C4-2B (cell line): ENCODE measurements at regions not wholly inside any gene's neighbourhood (a gene's known extent, or its start where the extent isn't known, plus 50 kb on each side); places are given as distances from the start of the nearest gene placed in this dataset.

Experiments used
- H3K27ac ChIP-seq: fragments of 450-650 bp; 2 replicates; pipeline ENCODE4 v1.5.1; 2017
- ZFX ChIP-seq: fragments of 450-650 bp; IDR thresholded peaks from 2 replicates; pipeline ENCODE4 v1.6.1; 2017
- TF ChIP-seq, protein P1 (sequence below): fragments of 450-650 bp; conservative IDR thresholded peaks from 2 replicates; pipeline ENCODE4 v1.5.1; 2017; ENCODE audit warnings: mild to moderate bottlenecking

DNA sequence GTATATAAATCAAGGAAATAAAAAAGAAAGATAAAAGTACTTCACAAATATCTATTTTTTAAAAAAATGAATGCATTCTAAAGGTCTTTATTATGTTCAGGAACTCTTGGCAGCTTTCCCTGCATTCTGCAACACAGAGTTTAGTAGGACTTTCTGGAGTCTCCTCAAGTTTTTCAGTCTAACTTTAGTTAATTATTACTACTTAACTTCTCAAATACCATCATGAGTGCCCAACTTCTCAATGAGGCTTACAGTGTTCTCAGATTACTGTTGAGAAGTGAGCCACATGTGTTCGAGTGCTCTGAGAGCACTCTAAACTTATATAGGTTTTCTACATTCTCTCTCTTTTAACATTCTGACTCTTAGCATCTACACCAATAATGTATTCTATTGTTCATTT, 1852.9 kb upstream of the PCDH10 start:
- H3K27ac ChIP-seq = no peak overlapping the region
- TF ChIP-seq, protein P1, sequence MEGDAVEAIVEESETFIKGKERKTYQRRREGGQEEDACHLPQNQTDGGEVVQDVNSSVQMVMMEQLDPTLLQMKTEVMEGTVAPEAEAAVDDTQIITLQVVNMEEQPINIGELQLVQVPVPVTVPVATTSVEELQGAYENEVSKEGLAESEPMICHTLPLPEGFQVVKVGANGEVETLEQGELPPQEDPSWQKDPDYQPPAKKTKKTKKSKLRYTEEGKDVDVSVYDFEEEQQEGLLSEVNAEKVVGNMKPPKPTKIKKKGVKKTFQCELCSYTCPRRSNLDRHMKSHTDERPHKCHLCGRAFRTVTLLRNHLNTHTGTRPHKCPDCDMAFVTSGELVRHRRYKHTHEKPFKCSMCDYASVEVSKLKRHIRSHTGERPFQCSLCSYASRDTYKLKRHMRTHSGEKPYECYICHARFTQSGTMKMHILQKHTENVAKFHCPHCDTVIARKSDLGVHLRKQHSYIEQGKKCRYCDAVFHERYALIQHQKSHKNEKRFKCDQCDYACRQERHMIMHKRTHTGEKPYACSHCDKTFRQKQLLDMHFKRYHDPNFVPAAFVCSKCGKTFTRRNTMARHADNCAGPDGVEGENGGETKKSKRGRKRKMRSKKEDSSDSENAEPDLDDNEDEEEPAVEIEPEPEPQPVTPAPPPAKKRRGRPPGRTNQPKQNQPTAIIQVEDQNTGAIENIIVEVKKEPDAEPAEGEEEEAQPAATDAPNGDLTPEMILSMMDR = no peak
- TF ChIP-seq ZFX = no peak

DNA sequence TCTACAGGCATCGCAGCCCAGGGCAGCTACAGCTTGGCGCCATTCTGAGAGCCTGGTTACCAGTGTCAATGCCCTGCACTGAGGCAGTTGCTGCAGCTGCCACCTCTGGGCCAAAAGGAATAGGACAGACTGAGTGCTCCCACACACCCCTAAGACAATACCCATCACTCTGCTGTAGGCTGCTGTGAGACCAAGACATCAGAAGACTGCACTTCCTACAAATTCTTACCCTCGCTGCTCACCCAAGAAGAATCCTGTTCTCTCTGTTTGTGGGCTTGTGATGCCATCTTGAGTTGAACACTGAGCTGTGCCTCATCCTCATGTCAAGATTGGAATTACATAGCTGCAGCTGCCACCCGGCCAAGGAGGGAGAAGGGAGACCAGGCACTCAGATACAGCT, 1847.0 kb upstream of the PCDH10 start:
- TF ChIP-seq, protein P1 = 0 out of 2 replicates have a peak, but pooled peaks have one; percentile 4
- no peak for TF ChIP-seq ZFX

DNA sequence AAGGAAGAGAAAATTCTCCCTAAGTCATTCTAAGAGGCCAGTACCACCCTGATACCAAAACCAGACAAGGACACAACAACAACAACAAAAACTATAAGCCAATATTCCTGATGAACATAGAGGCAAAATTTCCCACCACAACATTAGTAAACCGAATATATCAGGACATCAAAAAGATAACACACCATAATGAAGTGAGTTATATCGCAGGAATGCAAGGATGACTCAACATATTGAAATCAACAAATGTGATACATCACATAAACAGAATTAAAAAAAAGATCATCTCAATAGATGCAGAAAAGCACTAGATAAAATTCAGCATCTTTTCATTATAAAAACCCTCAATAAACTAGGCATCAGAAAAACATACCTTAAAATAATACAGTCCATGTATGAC, 1844.4 kb upstream of the PCDH10 start:
- TF ChIP-seq, protein P1 = no peak
- no peak for TF ChIP-seq ZFX
- no peak overlapping the region for H3K27ac ChIP-seq

More for the DNA sequence above, 1847.0 kb upstream of the PCDH10 start:
- no peak overlapping the region for H3K27ac ChIP-seq

DNA sequence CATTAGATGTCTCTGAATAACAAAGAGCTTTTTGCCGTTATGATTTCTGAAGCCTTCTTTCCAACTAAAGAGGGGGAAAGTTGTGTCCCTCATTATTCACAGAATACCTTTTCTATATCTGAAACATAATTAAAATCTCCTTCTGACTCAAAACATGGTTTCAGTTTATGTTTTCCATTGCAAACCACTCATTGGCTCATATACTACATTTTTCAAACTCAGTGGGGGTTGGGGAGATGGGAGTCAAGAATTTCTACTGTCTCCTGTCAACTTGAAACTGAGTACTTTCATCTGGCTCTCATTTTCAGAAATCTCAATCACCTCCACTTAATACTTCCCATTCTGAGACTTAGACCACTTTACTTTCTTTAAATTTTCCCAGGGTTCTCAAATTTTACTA, 1839.5 kb upstream of the PCDH10 start:
- H3K27ac ChIP-seq = no peak overlapping the region
- no peak for TF ChIP-seq ZFX
- TF ChIP-seq, protein P1 = no peak

DNA sequence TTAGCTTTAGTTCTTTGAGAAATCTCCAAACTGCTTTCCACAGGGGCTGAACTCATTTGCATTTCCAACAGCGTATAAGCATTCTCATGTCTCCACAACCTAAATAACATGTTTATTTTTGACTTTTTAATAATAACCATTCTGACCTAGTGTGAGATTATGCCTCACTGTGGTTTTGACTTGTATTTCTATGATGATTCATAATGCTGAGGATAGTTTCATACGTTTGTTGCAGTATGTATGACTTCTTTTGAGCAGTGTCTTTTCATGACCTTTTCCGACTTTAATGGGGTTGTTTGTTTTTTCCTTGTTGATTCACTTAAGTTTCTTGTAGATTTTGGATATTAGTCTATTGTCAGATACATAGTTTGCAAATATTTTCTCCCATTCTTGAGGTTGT, 1833.0 kb upstream of the PCDH10 start:
- TF ChIP-seq, protein P1 = no peak
- TF ChIP-seq ZFX = no peak

DNA sequence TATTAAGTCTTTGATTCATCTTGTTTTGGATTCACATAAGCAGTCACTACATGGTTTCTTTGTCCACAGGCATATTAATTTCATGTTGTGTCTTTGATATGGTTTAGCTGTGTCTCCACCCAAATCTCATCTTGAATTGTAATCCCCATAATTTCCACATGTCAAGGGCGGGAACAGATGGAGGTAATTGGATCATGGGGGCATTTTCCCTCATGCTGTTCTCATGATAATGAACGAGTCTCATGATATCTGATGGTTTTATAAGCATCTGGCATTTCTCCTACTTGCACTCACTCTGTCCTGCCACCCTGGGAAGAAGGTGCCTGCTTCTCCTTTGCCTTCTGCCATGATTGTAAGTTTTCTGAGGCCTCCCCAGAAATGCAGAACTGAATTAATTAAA, 1811.2 kb upstream of the PCDH10 start:
- no peak for TF ChIP-seq ZFX
- TF ChIP-seq, protein P1 = no peak

More for the DNA sequence above, 1833.0 kb upstream of the PCDH10 start:
- no peak overlapping the region for H3K27ac ChIP-seq

DNA sequence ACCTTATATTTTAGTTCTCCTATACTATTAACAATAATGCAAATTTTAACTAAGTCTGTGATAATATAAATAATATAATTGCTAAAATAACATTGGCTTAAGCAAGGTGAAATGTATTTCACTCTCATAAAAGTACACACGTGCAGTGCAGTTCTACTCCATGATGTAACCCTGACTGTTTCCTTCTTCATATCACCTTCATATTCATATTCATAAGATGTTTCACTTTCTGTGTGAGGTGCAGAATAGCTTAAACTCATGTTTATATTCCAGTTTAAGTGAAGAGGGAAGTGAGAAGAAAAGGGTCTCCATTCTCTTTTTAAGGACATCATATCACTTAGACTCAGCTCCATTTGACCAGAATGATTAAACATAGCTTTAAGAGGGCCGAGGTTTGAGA, 1810.0 kb upstream of the PCDH10 start:
- TF ChIP-seq, protein P1 = no peak
- no peak for TF ChIP-seq ZFX
- no peak overlapping the region for H3K27ac ChIP-seq

More for the DNA sequence above, 1811.2 kb upstream of the PCDH10 start:
- no peak overlapping the region for H3K27ac ChIP-seq
